IMR-90 (cell line): ENCODE measurements at regions not wholly inside any gene's neighbourhood (a gene's known extent, or its start where the extent isn't known, plus 50 kb on each side); places are given as distances from the start of the nearest gene placed in this dataset.

Experiments used
- BHLHE40 ChIP-seq: fragments of 150-350 bp; IDR thresholded peaks from 2 replicates; pipeline ENCODE4 v1.6.1; 2016; ENCODE audit warnings: mild to moderate bottlenecking, low read depth, low read length
- CEBPB ChIP-seq: IDR thresholded peaks from 2 replicates; pipeline ENCODE4 v1.6.1; 2012; ENCODE audit warnings: low read depth, low read length, improper control_type of control experiment
- CTCF ChIP-seq: conservative IDR thresholded peaks from 2 replicates; pipeline ENCODE4 v1.5.1; 2012; ENCODE audit warnings: mild to moderate bottlenecking, low read depth, low read length, improper control_type of control experiment
- ELK1 ChIP-seq: fragments of 150-350 bp; IDR thresholded peaks from 2 replicates; pipeline ENCODE4 v1.6.1; 2016; ENCODE audit warnings: low read depth, mild to moderate bottlenecking, low read length, moderate library complexity, borderline replicate concordance
- MAZ ChIP-seq: IDR thresholded peaks from 2 replicates; pipeline ENCODE4 v1.6.1; 2012; ENCODE audit warnings: low read depth, mild to moderate bottlenecking, low read length, improper control_type of control experiment, moderate library complexity, borderline replicate concordance
- MXI1 ChIP-seq: IDR thresholded peaks from 2 replicates; pipeline ENCODE4 v1.6.1; 2012; ENCODE audit warnings: low read depth, mild to moderate bottlenecking, low read length, moderate library complexity, borderline replicate concordance
- POLR2A ChIP-seq: IDR thresholded peaks from 2 replicates; pipeline ENCODE4 v1.6.1; 2012; ENCODE audit warnings: mild to moderate bottlenecking, low read depth, low read length
- RAD21 ChIP-seq: IDR thresholded peaks from 2 replicates; pipeline ENCODE4 v1.6.1; 2012; ENCODE audit warnings: low read length, improper control_type of control experiment
- SMC3 ChIP-seq: fragments of 150-350 bp; IDR thresholded peaks from 2 replicates; pipeline ENCODE4 v1.6.1; 2016; ENCODE audit warnings: low read depth, mild to moderate bottlenecking, antibody characterized with exemption, low read length, moderate library complexity
- USF2 ChIP-seq: fragments of 150-350 bp; IDR thresholded peaks from 2 replicates; pipeline ENCODE4 v1.6.1; 2017; ENCODE audit warnings: mild to moderate bottlenecking, antibody characterized with exemption, low read length, low read depth

- TF ChIP-seq POLR2A (no peak), CTCF (no peak), MXI1 (no peak), ELK1 (no peak), SMC3 (no peak), CEBPB (no peak), BHLHE40 (no peak), MAZ (no peak), RAD21 (no peak), USF2 (no peak)
Observed at GRCh38 chr2:118677546-118677945, 169.9 kb downstream of the EN1 start.
